H9 (cell line): ENCODE measurements at regions not wholly inside any gene's neighbourhood (a gene's known extent, or its start where the extent isn't known, plus 50 kb on each side); places are given as distances from the start of the nearest gene placed in this dataset.

Source experiments
- DNase-seq: peaks from one replicate; pipeline ENCODE4 v3.0.0-alpha.2; 2017
- H2AFZ ChIP-seq: one replicate; pipeline ENCODE4 v1.6.1; 2013; ENCODE audit warnings: mild to moderate bottlenecking, low read length, control low read depth, moderate library complexity
- H2AK5ac ChIP-seq: 2 replicates; pipeline ENCODE4 v1.6.1; 2013; ENCODE audit warnings: low read length, control low read depth, mixed read lengths; ENCODE audit not compliant: insufficient read length
- H2BK120ac ChIP-seq: one replicate; pipeline ENCODE4 v1.6.1; 2013; ENCODE audit warnings: low read depth, mild to moderate bottlenecking, low read length, control low read depth, inconsistent platforms; ENCODE audit not compliant: poor library complexity, severe bottlenecking
- H2BK12ac ChIP-seq: 2 replicates; pipeline ENCODE4 v1.6.1; 2013; ENCODE audit warnings: low read length, control low read depth, mixed read lengths, low read depth; ENCODE audit not compliant: insufficient read length
- H2BK15ac ChIP-seq: 2 replicates; pipeline ENCODE4 v1.6.1; 2013; ENCODE audit warnings: low read depth, low read length, control low read depth
- H2BK20ac ChIP-seq: one replicate; pipeline ENCODE4 v1.6.1; 2013; ENCODE audit warnings: low read depth, mild to moderate bottlenecking, low read length, control low read depth, inconsistent platforms; ENCODE audit not compliant: poor library complexity, severe bottlenecking
- H2BK5ac ChIP-seq: 2 replicates; pipeline ENCODE4 v1.6.1; 2013; ENCODE audit warnings: low read length, control low read depth, mixed read lengths; ENCODE audit not compliant: insufficient read length
- H3K14ac ChIP-seq: 2 replicates; pipeline ENCODE4 v1.6.1; 2013; ENCODE audit warnings: low read length, control low read depth; ENCODE audit not compliant: insufficient read depth
- H3K18ac ChIP-seq: 2 replicates; pipeline ENCODE4 v1.6.1; 2013; ENCODE audit warnings: low read depth, mild to moderate bottlenecking, mixed read lengths, low read length, control low read depth; ENCODE audit not compliant: insufficient read length
- H3K23ac ChIP-seq: 2 replicates; pipeline ENCODE4 v1.6.1; 2013; ENCODE audit warnings: low read length, control low read depth, mixed read lengths, low read depth; ENCODE audit not compliant: insufficient read length
- H3K23me2 ChIP-seq: 2 replicates; pipeline ENCODE4 v1.6.1; 2013; ENCODE audit warnings: low read depth, mild to moderate bottlenecking, mixed read lengths, low read length, control low read depth; ENCODE audit not compliant: insufficient read length, poor library complexity, severe bottlenecking
- H3K27ac ChIP-seq: 2 replicates; pipeline ENCODE4 v1.5.1; 2013; ENCODE audit warnings: low read length, control low read depth, mixed read lengths, low read depth; ENCODE audit not compliant: insufficient read length
- H3K27me3 ChIP-seq: 2 replicates; pipeline ENCODE4 v1.6.1; 2013; ENCODE audit warnings: low read length, control low read depth, inconsistent platforms; ENCODE audit not compliant: insufficient read depth
- H3K4ac ChIP-seq: 2 replicates; pipeline ENCODE4 v1.6.1; 2013; ENCODE audit warnings: low read depth, mild to moderate bottlenecking, control low read depth, inconsistent platforms, low read length, moderate library complexity
- H3K4me1 ChIP-seq: 2 replicates; pipeline ENCODE4 v1.6.1; 2013; ENCODE audit warnings: low read length, control low read depth, inconsistent platforms; ENCODE audit not compliant: insufficient read depth
- H3K4me2 ChIP-seq: 2 replicates; pipeline ENCODE4 v1.6.1; 2013; ENCODE audit warnings: low read length, control low read depth, mixed read lengths; ENCODE audit not compliant: insufficient read length, insufficient read depth
- H3K56ac ChIP-seq: 2 replicates; pipeline ENCODE4 v1.6.1; 2013; ENCODE audit warnings: low read depth, mild to moderate bottlenecking, mixed read lengths, low read length, control low read depth; ENCODE audit not compliant: insufficient read length
- H3K79me1 ChIP-seq: 2 replicates; pipeline ENCODE4 v1.6.1; 2013; ENCODE audit warnings: low read depth, mild to moderate bottlenecking, moderate library complexity, low read length, control low read depth, inconsistent platforms; ENCODE audit not compliant: insufficient read depth, poor library complexity, severe bottlenecking
- H3K79me2 ChIP-seq: 2 replicates; pipeline ENCODE4 v1.6.1; 2013; ENCODE audit warnings: low read length, control low read depth, inconsistent platforms; ENCODE audit not compliant: insufficient read depth
- H3K9ac ChIP-seq: 2 replicates; pipeline ENCODE4 v1.6.1; 2013; ENCODE audit warnings: low read length, control low read depth, mixed read lengths; ENCODE audit not compliant: insufficient read length; ENCODE audit errors: extremely low read depth
- H3K9me3 ChIP-seq: one replicate; pipeline ENCODE4 v1.6.1; 2013; ENCODE audit warnings: low read depth, low read length, inconsistent platforms; ENCODE audit not compliant: control insufficient read depth
- H3T11ph ChIP-seq: one replicate; pipeline ENCODE4 v1.6.1; 2013; ENCODE audit warnings: mild to moderate bottlenecking, low read length, control low read depth, inconsistent platforms
- H4K20me1 ChIP-seq: one replicate; pipeline ENCODE4 v1.6.1; 2013; ENCODE audit not compliant: control insufficient read depth, insufficient read length, insufficient read depth
- H4K5ac ChIP-seq: 2 replicates; pipeline ENCODE4 v1.6.1; 2013; ENCODE audit warnings: low read depth, mild to moderate bottlenecking, mixed read lengths, low read length, control low read depth; ENCODE audit not compliant: insufficient read length
- H4K8ac ChIP-seq: replicated peaks from 2 replicates; pipeline ENCODE4 v1.6.1; 2013; ENCODE audit warnings: low read length, control low read depth, mixed read lengths, low read depth; ENCODE audit not compliant: insufficient read length
- H4K91ac ChIP-seq: 2 replicates; pipeline ENCODE4 v1.6.1; 2013; ENCODE audit warnings: low read depth, mild to moderate bottlenecking, moderate library complexity, mixed read lengths, low read length, control low read depth; ENCODE audit not compliant: insufficient read length
- H3K27ac Mint-ChIP-seq, 3 experiments: 2 replicates in 2 of 3; 3 replicates in 1 of 3; pipeline ENCODE4 v1.8.0; 2020 to 2021; ENCODE audit warnings: mixed read lengths in 3 of 3, mild to moderate bottlenecking in 1 of 3, moderate library complexity in 1 of 3
- H3K27me3 Mint-ChIP-seq: 2 replicates; pipeline ENCODE4 v1.8.0; 2021; ENCODE audit warnings: low read depth, mild to moderate bottlenecking, moderate library complexity, mixed read lengths
- H3K36me3 Mint-ChIP-seq, 3 experiments: 2 replicates in 2 of 3; 3 replicates in 1 of 3; pipeline ENCODE4 v1.8.0; 2020 to 2021; ENCODE audit warnings: low read depth in 3 of 3, mixed read lengths in 3 of 3; ENCODE audit not compliant: insufficient read depth in 1 of 3
- H3K4me1 Mint-ChIP-seq, 2 experiments: 2 replicates each; pipeline ENCODE4 v1.8.0; 2020; ENCODE audit warnings: mixed read lengths in 2 of 2
- H3K4me3 Mint-ChIP-seq, 2 experiments: 2 replicates in 1 of 2; 3 replicates in 1 of 2; pipeline ENCODE4 v1.8.0; 2020 to 2021; ENCODE audit warnings: mild to moderate bottlenecking in 2 of 2, mixed read lengths in 2 of 2, moderate library complexity in 1 of 2
- H3K9me3 Mint-ChIP-seq, 2 experiments: 2 replicates in 1 of 2; 3 replicates in 1 of 2; pipeline ENCODE4 v1.8.0; 2020; ENCODE audit warnings: mild to moderate bottlenecking in 2 of 2, mixed read lengths in 2 of 2, moderate library complexity in 1 of 2
- WGBS: extraction: QIAGEN DNeasy Blood & Tissue Kit; methylation state at CpG from one replicate; pipeline ENCODE4 v1.1.7; 2013; ENCODE audit warnings: missing lambda C conversion rate, low lambda C conversion rate, mixed read lengths; ENCODE audit not compliant: insufficient read length; ENCODE audit errors: extremely low coverage; 5-methylcytosine and 5-hydroxymethylcytosine counted together
- TF ChIP-seq, protein P1 (sequence below): fragments of 200-600 bp; sonication (generic); conservative IDR thresholded peaks from 3 replicates; pipeline ENCODE4 v1.8.0; 2021; ENCODE audit warnings: antibody characterized with exemption, mild to moderate bottlenecking

DNA sequence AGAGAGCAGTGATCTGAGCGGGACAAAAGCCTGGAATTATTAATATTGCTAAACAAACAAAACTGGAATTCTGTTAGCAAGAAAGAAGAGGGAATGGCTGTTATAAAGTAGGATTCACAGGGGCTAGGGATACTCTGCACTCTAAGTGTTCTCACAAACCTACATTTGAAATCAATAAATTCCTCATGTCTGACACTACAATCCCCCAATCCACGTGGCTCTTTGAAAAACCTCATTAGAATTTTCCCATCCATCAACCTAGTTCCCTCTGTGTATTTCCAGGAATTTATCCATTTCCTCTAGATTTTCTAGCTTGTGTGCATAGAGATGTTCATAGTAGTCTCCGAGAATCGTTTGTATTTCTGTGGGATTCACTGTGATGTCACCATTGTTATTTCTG is 307.5 kb downstream of the RBM26 start:
- TF ChIP-seq, protein P1, sequence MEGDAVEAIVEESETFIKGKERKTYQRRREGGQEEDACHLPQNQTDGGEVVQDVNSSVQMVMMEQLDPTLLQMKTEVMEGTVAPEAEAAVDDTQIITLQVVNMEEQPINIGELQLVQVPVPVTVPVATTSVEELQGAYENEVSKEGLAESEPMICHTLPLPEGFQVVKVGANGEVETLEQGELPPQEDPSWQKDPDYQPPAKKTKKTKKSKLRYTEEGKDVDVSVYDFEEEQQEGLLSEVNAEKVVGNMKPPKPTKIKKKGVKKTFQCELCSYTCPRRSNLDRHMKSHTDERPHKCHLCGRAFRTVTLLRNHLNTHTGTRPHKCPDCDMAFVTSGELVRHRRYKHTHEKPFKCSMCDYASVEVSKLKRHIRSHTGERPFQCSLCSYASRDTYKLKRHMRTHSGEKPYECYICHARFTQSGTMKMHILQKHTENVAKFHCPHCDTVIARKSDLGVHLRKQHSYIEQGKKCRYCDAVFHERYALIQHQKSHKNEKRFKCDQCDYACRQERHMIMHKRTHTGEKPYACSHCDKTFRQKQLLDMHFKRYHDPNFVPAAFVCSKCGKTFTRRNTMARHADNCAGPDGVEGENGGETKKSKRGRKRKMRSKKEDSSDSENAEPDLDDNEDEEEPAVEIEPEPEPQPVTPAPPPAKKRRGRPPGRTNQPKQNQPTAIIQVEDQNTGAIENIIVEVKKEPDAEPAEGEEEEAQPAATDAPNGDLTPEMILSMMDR: no peak
- H3K23me2 ChIP-seq: no peaks in the 10 kb centered on the region
- no peak overlapping the region for H4K91ac ChIP-seq
- H2BK15ac ChIP-seq: no peak overlapping the region
- H4K8ac ChIP-seq: no peak overlapping the region
- H3K4ac ChIP-seq: no peak overlapping the region
- DNase-seq: no peak
- H4K5ac ChIP-seq: no peak overlapping the region
- H2AK5ac ChIP-seq: no peak overlapping the region
- H3K14ac ChIP-seq: no peak overlapping the region
- H2BK20ac ChIP-seq: no peak overlapping the region
- no peak overlapping the region for H2AFZ ChIP-seq
- no CpG with 5 or more reads among the region's 4 CpGs for WGBS
- 0 out of 7 replicates have a peak overlapping the region, but pooled peaks of 1 of the 3 experiments have one; percentile 10 for H3K27ac Mint-ChIP-seq
- no peaks in the 10 kb centered on the region for H3K36me3 Mint-ChIP-seq
- no peak overlapping the region for H3K18ac ChIP-seq
- H3K23ac ChIP-seq: no peak overlapping the region
- no peaks in the 10 kb centered on the region for H3K79me2 ChIP-seq
- H2BK5ac ChIP-seq: no peak overlapping the region
- H4K20me1 ChIP-seq: no peaks in the 10 kb centered on the region
- H3K27me3 Mint-ChIP-seq: no peaks in the 10 kb centered on the region
- H3K4me1 ChIP-seq: no peaks in the 10 kb centered on the region
- no peaks in the 10 kb centered on the region for H3K27me3 ChIP-seq
- H3K27ac ChIP-seq: no peak overlapping the region
- no peak overlapping the region for H3T11ph ChIP-seq
- H2BK120ac ChIP-seq: no peak overlapping the region
- H3K4me1 Mint-ChIP-seq: 0 out of 4 replicates have a peak, but pooled peaks cover 0 to 2% of the 10 kb centered on the region in 2 experiments
- H3K4me3 Mint-ChIP-seq: no peak overlapping the region
- H3K4me2 ChIP-seq: no peak overlapping the region
- H2BK12ac ChIP-seq: no peak overlapping the region
- no peaks in the 10 kb centered on the region for H3K79me1 ChIP-seq
- H3K9me3 Mint-ChIP-seq: no peaks in the 10 kb centered on the region; a peak in 1 of 5 replicates
- no peaks in the 10 kb centered on the region for H3K9me3 ChIP-seq
- no peak overlapping the region for H3K9ac ChIP-seq
- H3K56ac ChIP-seq: no peak overlapping the region
